Muscle layer of duodenum (tissue), 2 donors: ENCODE measurements at regions not wholly inside any gene's neighbourhood (a gene's known extent, or its start where the extent isn't known, plus 50 kb on each side); places are given as distances from the start of the nearest gene placed in this dataset.

ENCODE experiments used
- H3K27ac ChIP-seq: one replicate; pipeline ENCODE4 v1.7.0; 2013; ENCODE audit warnings: mild to moderate bottlenecking, low read length
- H3K27me3 ChIP-seq: one replicate; pipeline ENCODE4 v1.7.0; 2013; ENCODE audit warnings: low read depth, mild to moderate bottlenecking, control low read depth, low read length
- H3K36me3 ChIP-seq, 2 donors: one replicate each; pipeline ENCODE4 v1.7.0; 2013; ENCODE audit warnings: low read length in 2 of 2, control low read depth in 1 of 2, mild to moderate bottlenecking in 1 of 2; ENCODE audit not compliant: insufficient read depth in 2 of 2, control insufficient read depth in 1 of 2
- H3K4me1 ChIP-seq, 2 donors: one replicate each; pipeline ENCODE4 v1.7.0; 2013; ENCODE audit warnings: low read length in 2 of 2, mild to moderate bottlenecking in 2 of 2, control low read depth in 1 of 2, moderate library complexity in 1 of 2; ENCODE audit not compliant: insufficient read depth in 2 of 2, control insufficient read depth in 1 of 2
- H3K4me3 ChIP-seq, 2 donors: one replicate each; pipeline ENCODE4 v1.7.0; 2013; ENCODE audit warnings: low read length in 2 of 2, low read depth in 1 of 2, mild to moderate bottlenecking in 1 of 2
- H3K9me3 ChIP-seq, 2 donors: one replicate each; pipeline ENCODE4 v1.7.0; 2013; ENCODE audit warnings: low read length in 2 of 2, control low read depth in 1 of 2, mild to moderate bottlenecking in 1 of 2; ENCODE audit not compliant: control insufficient read depth in 1 of 2
- donor health status: healthy.

DNA sequence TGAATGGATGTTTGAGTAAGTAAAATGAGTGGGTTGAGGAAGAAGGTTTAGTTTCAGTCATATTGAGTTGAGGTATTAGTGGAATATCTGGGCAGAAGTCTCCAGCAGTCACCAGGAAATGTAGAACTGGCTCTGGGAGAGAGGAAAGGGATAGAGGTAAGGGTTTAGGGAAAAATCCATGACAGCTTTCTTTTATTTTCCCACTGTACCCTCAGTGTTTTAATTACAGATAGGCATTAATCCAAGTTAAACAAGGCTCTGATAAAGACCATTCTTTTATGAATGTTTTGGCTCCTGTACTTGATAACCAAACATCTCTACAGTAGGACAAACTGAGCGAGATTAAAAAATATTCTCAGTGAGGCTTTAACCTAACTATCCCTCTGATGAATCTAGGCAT lies 318.4 kb upstream of the SYNCRIP start:
- Histone ChIP-seq H3K36me3 (no peaks in the 10 kb centered on the region), H3K9me3 (peaks cover 0 to 3% of the 10 kb centered on the region in 2 donors), H3K4me1 (no peaks in the 10 kb centered on the region), H3K27ac (no peak overlapping the region), H3K27me3 (no peaks in the 10 kb centered on the region), H3K4me3 (no peak overlapping the region)

- H3K27me3 ChIP-seq: no peaks in the 10 kb centered on the region
- H3K27ac ChIP-seq: no peak overlapping the region
- H3K36me3 ChIP-seq: no peaks in the 10 kb centered on the region
Measured at GRCh38 chr6:85948481-85948880, 305.8 kb upstream of the SYNCRIP start.

GRCh38 chr6:85945459-85946185 lies 302.9 kb upstream of the SYNCRIP start:
- H3K36me3 ChIP-seq: no peaks in the 10 kb centered on the region
- no peaks in the 10 kb centered on the region for H3K27me3 ChIP-seq
- H3K4me3 ChIP-seq: no peak overlapping the region
- H3K27ac ChIP-seq: no peak overlapping the region
- no peaks in the 10 kb centered on the region for H3K9me3 ChIP-seq
- H3K4me1 ChIP-seq: no peaks in the 10 kb centered on the region

More at GRCh38 chr6:85948481-85948880, 305.8 kb upstream of the SYNCRIP start:
- Histone ChIP-seq H3K9me3 (no peaks in the 10 kb centered on the region), H3K4me3 (no peak overlapping the region), H3K4me1 (no peaks in the 10 kb centered on the region)

GRCh38 chr6:85944776-85945175 lies 302.1 kb upstream of the SYNCRIP start:
- Histone ChIP-seq H3K27me3 (no peaks in the 10 kb centered on the region), H3K36me3 (no peaks in the 10 kb centered on the region), H3K4me3 (no peak overlapping the region), H3K27ac (no peak overlapping the region), H3K9me3 (no peaks in the 10 kb centered on the region), H3K4me1 (no peaks in the 10 kb centered on the region)

DNA sequence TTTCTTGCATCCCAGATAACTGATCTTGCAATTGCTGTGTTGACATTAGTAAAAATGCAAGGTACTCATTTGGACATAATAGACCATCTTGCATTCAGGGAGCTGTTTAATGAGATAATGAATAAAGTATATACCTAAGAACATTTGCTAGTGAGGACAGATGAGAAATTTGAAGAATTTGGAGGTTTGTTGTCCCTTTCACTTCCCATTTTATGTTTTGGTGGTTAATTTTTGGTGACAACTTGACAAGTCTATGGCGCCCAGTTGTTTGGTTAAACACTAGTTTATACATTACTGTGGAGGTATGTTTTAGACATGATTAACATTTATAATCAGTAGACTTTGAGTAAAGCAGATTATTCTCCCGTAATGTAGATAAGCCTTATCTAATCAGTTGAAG lies 300.2 kb upstream of the SYNCRIP start:
- no peak overlapping the region for H3K27ac ChIP-seq
- no peaks in the 10 kb centered on the region for H3K36me3 ChIP-seq
- H3K27me3 ChIP-seq: no peaks in the 10 kb centered on the region
- H3K4me1 ChIP-seq: no peaks in the 10 kb centered on the region
- no peaks in the 10 kb centered on the region for H3K9me3 ChIP-seq
- H3K4me3 ChIP-seq: no peak overlapping the region

GRCh38 chr6:85936916-85937315 lies 294.2 kb upstream of the SYNCRIP start:
- H3K27me3 ChIP-seq: no peaks in the 10 kb centered on the region
- no peaks in the 10 kb centered on the region for H3K36me3 ChIP-seq
- peaks cover 0 to 5% of the 10 kb centered on the region in 2 donors for H3K9me3 ChIP-seq
- H3K4me1 ChIP-seq: no peaks in the 10 kb centered on the region
- no peak overlapping the region for H3K27ac ChIP-seq
- H3K4me3 ChIP-seq: no peak overlapping the region

GRCh38 chr6:85923013-85923430 lies 280.3 kb upstream of the SYNCRIP start:
- no peak overlapping the region for H3K4me3 ChIP-seq
- no peaks in the 10 kb centered on the region for H3K36me3 ChIP-seq
- no peak overlapping the region for H3K27ac ChIP-seq
- H3K27me3 ChIP-seq: no peaks in the 10 kb centered on the region
- H3K4me1 ChIP-seq: no peaks in the 10 kb centered on the region
- H3K9me3 ChIP-seq: no peaks in the 10 kb centered on the region

DNA sequence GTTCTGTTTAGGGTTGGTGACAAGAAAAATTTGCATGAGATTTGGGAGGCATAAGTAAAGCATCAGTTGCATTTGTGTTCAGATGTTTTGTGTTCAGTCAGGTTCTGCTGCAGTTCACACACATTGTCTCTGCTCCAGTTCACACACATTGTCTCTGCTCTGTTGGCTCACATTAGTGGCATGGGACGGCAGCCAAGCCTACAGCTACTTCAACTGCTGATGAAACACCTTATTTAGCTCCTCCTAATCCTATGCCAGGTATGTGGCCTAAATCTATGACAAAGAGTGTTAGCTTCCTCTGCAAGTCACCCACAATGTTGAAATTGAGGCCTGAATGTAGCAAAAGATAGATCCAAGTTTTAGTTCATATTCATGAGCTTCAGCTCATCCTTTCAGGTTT lies 278.1 kb upstream of the SYNCRIP start:
- Histone ChIP-seq H3K27ac (no peak overlapping the region), H3K9me3 (no peaks in the 10 kb centered on the region), H3K27me3 (no peaks in the 10 kb centered on the region)

GRCh38 chr6:85917522-85917921 lies 274.8 kb upstream of the SYNCRIP start:
- H3K27ac ChIP-seq: no peak overlapping the region
- no peaks in the 10 kb centered on the region for H3K27me3 ChIP-seq
- H3K36me3 ChIP-seq: no peaks in the 10 kb centered on the region
- H3K4me1 ChIP-seq: no peaks in the 10 kb centered on the region
- no peak overlapping the region for H3K4me3 ChIP-seq
- no peaks in the 10 kb centered on the region for H3K9me3 ChIP-seq

More for the DNA sequence above, 278.1 kb upstream of the SYNCRIP start:
- Histone ChIP-seq H3K4me1 (no peaks in the 10 kb centered on the region), H3K36me3 (no peaks in the 10 kb centered on the region), H3K4me3 (no peak overlapping the region)

GRCh38 chr6:85913001-85913400 lies 270.3 kb upstream of the SYNCRIP start:
- Histone ChIP-seq H3K36me3 (no peaks in the 10 kb centered on the region), H3K4me3 (no peak overlapping the region)

DNA sequence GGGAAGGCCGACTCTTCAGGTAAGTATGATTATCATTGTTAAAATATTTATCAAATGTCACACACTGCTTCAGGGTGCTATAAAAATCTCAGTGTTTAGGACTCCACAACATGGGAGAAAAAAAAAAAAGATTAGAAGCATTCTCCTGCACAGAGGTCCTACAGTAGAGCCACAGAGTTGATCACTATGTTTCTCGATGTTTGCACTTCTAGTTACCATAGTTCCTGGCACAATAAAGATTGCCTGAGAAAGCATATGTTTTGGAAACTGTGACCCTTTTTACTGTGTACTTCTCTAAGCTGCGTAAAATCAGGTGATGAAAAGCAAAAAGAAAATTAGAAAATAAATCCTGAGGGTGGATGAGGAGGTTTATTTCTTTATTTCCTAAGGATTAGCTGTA lies 269.9 kb upstream of the SYNCRIP start:
- Histone ChIP-seq H3K9me3 (no peaks in the 10 kb centered on the region), H3K36me3 (no peaks in the 10 kb centered on the region), H3K4me1 (no peaks in the 10 kb centered on the region)

More at GRCh38 chr6:85913001-85913400, 270.3 kb upstream of the SYNCRIP start:
- H3K9me3 ChIP-seq: no peaks in the 10 kb centered on the region
- no peaks in the 10 kb centered on the region for H3K27me3 ChIP-seq
- H3K27ac ChIP-seq: no peak overlapping the region
- H3K4me1 ChIP-seq: no peaks in the 10 kb centered on the region

GRCh38 chr6:85911067-85911466 lies 268.4 kb upstream of the SYNCRIP start:
- Histone ChIP-seq H3K36me3 (no peaks in the 10 kb centered on the region), H3K4me3 (no peak overlapping the region), H3K9me3 (no peaks in the 10 kb centered on the region), H3K27ac (no peak overlapping the region), H3K4me1 (no peaks in the 10 kb centered on the region), H3K27me3 (no peaks in the 10 kb centered on the region)

More for the DNA sequence above, 269.9 kb upstream of the SYNCRIP start:
- H3K27ac ChIP-seq: no peak overlapping the region
- no peak overlapping the region for H3K4me3 ChIP-seq
- no peaks in the 10 kb centered on the region for H3K27me3 ChIP-seq
